Fibroblast of lung (primary cell): ENCODE measurements at regions not wholly inside any gene's neighbourhood (a gene's known extent, or its start where the extent isn't known, plus 50 kb on each side); places are given as distances from the start of the nearest gene placed in this dataset.

Experiments used
- EZH2 ChIP-seq: IDR thresholded peaks from 2 replicates; pipeline ENCODE4 v1.5.1; 2012; ENCODE audit warnings: low read length, control low read depth, mild to moderate bottlenecking; ENCODE audit errors: missing control alignments
- TF ChIP-seq, protein P1 (sequence below), 2 donors: IDR thresholded peaks in 1 of 2; conservative IDR thresholded peaks in 1 of 2; 1 replicate in 1 of 2; 2 replicates in 1 of 2; pipeline ENCODE4 v1.5.1; 2011 to 2012; ENCODE audit warnings: low read length in 2 of 2, control low read depth in 1 of 2, inconsistent platforms in 1 of 2, low read depth in 1 of 2, mild to moderate bottlenecking in 1 of 2

DNA sequence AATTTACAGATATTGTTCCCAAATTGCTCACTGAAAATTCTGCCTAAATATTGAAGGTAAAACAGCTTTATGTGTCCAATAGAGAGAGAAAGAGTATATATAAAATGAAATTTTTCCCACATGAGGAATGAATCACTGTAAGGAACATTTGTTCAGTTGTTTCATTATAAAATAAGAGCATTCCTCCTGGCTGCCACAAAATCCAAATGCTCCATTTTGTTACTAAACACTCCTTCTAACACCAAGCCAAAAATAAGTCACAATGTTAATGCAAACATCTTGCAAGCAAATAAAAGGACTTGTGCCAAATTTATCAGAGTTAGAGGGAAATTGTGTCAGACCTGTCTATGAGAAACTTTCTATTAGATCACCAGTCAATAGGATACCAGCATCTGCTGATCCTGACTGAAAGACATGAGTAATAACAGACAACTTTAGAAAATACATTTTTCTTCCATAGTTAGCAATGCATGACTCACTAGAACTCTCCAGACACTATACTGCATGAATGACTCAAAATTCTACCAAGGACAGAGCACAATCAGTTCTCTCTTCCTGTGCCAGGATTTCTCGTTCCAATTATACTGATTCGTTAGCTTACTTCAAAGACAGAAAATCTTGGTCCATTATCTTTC lies 83.5 kb upstream of the FNDC3A start:
- TF ChIP-seq, protein P1, sequence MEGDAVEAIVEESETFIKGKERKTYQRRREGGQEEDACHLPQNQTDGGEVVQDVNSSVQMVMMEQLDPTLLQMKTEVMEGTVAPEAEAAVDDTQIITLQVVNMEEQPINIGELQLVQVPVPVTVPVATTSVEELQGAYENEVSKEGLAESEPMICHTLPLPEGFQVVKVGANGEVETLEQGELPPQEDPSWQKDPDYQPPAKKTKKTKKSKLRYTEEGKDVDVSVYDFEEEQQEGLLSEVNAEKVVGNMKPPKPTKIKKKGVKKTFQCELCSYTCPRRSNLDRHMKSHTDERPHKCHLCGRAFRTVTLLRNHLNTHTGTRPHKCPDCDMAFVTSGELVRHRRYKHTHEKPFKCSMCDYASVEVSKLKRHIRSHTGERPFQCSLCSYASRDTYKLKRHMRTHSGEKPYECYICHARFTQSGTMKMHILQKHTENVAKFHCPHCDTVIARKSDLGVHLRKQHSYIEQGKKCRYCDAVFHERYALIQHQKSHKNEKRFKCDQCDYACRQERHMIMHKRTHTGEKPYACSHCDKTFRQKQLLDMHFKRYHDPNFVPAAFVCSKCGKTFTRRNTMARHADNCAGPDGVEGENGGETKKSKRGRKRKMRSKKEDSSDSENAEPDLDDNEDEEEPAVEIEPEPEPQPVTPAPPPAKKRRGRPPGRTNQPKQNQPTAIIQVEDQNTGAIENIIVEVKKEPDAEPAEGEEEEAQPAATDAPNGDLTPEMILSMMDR (conservative IDR thresholded peaks at IDR 0.05 in 1 of 2, IDR thresholded peaks at IDR 0.05 in 1 of 2; ENCODE audit: low read depth in 1 of 2, low read length in 2 of 2): no peak
- TF ChIP-seq EZH2: no peak
